ENCODE measurements at regions not wholly inside any gene's neighbourhood (a gene's known extent, or its start where the extent isn't known, plus 50 kb on each side); places are given as distances from the start of the nearest gene placed in this dataset.

DNA sequence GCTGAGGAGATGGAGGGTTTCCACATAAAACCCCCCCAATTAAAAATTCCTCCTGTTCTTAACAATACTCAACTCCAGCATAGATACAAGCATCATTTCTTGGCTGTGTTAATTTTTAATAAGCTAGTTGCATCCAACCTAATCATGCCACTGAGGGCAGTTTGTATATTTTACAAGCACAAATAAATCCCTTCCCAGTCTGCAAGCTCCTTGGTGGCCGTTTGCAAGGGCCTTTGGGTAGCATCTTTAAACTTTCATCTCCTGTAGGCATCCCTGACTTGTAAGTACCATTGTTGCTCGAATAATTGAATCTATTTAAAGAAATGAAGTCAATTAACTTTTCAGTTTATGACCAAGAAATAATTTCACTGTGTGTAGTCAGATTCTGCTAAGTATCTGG, 103.5 kb upstream of the AJAP1 start:
- no peaks in the 10 kb centered on the region for H3K9me3 ChIP-seq
- TF ChIP-seq, protein P1, sequence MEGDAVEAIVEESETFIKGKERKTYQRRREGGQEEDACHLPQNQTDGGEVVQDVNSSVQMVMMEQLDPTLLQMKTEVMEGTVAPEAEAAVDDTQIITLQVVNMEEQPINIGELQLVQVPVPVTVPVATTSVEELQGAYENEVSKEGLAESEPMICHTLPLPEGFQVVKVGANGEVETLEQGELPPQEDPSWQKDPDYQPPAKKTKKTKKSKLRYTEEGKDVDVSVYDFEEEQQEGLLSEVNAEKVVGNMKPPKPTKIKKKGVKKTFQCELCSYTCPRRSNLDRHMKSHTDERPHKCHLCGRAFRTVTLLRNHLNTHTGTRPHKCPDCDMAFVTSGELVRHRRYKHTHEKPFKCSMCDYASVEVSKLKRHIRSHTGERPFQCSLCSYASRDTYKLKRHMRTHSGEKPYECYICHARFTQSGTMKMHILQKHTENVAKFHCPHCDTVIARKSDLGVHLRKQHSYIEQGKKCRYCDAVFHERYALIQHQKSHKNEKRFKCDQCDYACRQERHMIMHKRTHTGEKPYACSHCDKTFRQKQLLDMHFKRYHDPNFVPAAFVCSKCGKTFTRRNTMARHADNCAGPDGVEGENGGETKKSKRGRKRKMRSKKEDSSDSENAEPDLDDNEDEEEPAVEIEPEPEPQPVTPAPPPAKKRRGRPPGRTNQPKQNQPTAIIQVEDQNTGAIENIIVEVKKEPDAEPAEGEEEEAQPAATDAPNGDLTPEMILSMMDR (IDR thresholded peaks at IDR 0.05) = no peak
- TF ChIP-seq POLR2A (IDR thresholded peaks at IDR 0.05) (no peak), POLR2AphosphoS5 (IDR thresholded peaks at IDR 0.05) (no peak), EP300 (IDR thresholded peaks at IDR 0.05) (no peak)
- no peaks in the 10 kb centered on the region for H3K36me3 ChIP-seq
- ATAC-seq = no peak
- H3K4me1 ChIP-seq = no peaks in the 10 kb centered on the region
- WGBS, 2 donors (ENCODE audit: low coverage in 1 of 2) = 21 to 25% methylated on average over 2 of the region's 2 CpGs
- no peak overlapping the region for H3K4me3 ChIP-seq
- no peak overlapping the region for H3K27ac ChIP-seq
- peaks cover 37% of the 10 kb centered on the region for H3K27me3 ChIP-seq

DNA sequence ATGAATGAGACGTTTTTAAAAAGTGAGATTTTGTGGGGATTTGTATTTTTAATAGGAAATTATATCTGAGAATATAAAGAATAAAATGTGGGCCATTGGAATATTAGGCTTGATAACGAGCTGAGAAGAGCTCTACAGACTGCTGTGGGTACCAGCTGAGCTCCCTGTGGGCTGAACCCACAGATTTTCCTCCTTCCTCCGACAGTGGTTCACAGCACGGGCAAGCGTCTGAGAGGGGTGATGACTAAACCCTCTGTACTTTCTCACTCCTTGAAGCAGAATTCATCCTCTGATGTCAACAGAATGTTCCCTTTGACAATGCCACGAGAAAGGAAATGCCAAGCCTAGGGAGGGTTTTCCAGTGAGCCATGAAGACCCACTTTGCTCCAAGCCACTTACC, 102.7 kb upstream of the AJAP1 start:
- H3K27me3 ChIP-seq = peaks cover 32% of the 10 kb centered on the region
- no peaks in the 10 kb centered on the region for H3K9me3 ChIP-seq
- no peak overlapping the region for H3K4me3 ChIP-seq
- TF ChIP-seq POLR2A (IDR thresholded peaks at IDR 0.05) (no peak), POLR2AphosphoS5 (IDR thresholded peaks at IDR 0.05) (no peak), EP300 (IDR thresholded peaks at IDR 0.05) (no peak)
- TF ChIP-seq, protein P1 (IDR thresholded peaks at IDR 0.05) = no peak
- no peaks in the 10 kb centered on the region for H3K36me3 ChIP-seq
- no peak overlapping the region for H3K27ac ChIP-seq
- no peaks in the 10 kb centered on the region for H3K4me1 ChIP-seq
- 54 to 55% methylated on average over 4 to 6 of the region's 6 CpGs for WGBS, 2 donors (ENCODE audit: low coverage in 1 of 2)
- no peak for ATAC-seq

DNA sequence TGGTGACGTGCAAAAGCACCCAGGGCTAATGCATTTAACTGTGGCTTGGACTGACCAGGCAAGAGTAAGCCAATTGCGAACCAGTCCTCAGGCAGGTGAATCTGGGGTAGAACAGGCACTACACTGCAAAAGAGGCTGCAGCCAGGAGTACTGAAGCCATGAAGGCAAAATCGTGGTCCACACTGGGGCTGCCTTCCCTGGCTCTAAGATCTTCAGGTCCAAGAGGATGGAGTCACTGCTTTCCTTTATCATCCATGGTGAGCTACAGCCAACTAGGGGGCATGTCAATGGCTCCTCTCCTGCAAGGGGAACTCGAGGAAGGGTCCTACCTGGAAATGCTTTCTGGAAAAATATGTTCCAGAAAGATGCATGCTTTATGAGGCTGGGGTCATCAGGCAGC, 100.6 kb upstream of the AJAP1 start:
- Histone ChIP-seq H3K9me3 (no peaks in the 10 kb centered on the region), H3K4me1 (no peaks in the 10 kb centered on the region), H3K4me3 (no peak overlapping the region), H3K27me3 (peaks cover 28% of the 10 kb centered on the region), H3K36me3 (no peaks in the 10 kb centered on the region), H3K27ac (no peak overlapping the region)
- no peak for ATAC-seq
- TF ChIP-seq POLR2AphosphoS5 (IDR thresholded peaks at IDR 0.05) (no peak), EP300 (IDR thresholded peaks at IDR 0.05) (no peak), POLR2A (IDR thresholded peaks at IDR 0.05) (no peak)
- TF ChIP-seq, protein P1 (IDR thresholded peaks at IDR 0.05) = no peak
- WGBS, 2 donors (ENCODE audit: low coverage in 1 of 2) = no CpG with 5 or more reads among the region's 4 CpGs

DNA sequence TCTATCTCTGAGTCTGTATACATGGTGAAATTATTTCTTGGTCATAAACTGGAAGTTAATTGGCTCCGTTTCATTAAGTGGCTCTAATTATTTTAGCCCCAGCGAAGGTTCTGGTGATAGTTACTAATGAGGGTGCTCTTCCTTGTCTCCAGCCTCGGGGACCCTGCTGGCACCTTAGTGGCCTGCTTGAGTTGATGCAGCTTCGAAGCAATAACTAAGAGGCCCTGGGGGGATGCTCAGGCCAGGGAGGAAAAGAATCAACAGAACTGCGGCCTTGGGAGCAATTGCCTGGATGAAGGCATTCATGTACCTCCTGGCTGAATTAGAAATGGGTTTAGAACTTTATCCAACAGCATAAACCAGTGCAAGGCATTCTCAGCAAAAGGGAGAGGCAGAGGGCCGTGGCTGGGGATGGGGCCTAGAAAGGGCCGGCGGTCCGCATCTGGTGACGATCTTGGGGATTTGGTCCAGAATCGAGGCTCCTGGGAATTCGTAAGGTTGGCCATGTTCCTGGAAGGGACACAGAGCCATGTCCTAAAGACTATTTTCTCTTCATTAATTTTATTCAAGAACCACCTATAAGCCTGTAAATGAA, 100.0 kb upstream of the AJAP1 start:
- no peak overlapping the region for H3K4me3 ChIP-seq
- no peak for ATAC-seq
- H3K9me3 ChIP-seq = no peaks in the 10 kb centered on the region
- no peak overlapping the region for H3K27ac ChIP-seq
- H3K4me1 ChIP-seq = no peaks in the 10 kb centered on the region
- WGBS, 2 donors (ENCODE audit: low coverage in 1 of 2) = 60 to 67% methylated on average over 1 to 10 of the region's 12 CpGs
- H3K36me3 ChIP-seq = no peaks in the 10 kb centered on the region
- H3K27me3 ChIP-seq = peaks cover 28% of the 10 kb centered on the region
- TF ChIP-seq POLR2AphosphoS5 (IDR thresholded peaks at IDR 0.05) = no peak
- TF ChIP-seq, protein P1 (IDR thresholded peaks at IDR 0.05) = no peak
- no peak for TF ChIP-seq EP300 (IDR thresholded peaks at IDR 0.05)
- TF ChIP-seq POLR2A (IDR thresholded peaks at IDR 0.05) = no peak

DNA sequence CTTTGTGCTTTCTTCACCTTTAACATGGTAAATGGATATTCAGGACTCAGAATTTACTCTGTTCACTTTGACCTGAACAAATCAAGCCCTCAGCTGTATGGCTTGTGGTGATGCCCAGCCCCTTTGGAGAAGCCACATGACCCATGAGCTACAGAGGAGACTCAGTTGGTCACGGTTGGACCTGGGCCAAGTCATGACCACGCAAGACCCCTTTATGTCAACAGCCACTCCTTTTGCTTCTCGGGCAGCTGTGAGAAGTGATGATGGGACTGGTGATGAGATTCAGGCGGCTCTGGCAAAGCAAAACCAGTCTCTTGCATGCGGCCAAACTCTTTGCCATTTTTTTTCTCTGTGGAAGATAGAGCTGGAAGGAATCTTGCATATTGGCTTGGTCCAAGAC, 96.5 kb upstream of the AJAP1 start:
- H3K27me3 ChIP-seq = peaks cover 49% of the 10 kb centered on the region
- no peaks in the 10 kb centered on the region for H3K4me1 ChIP-seq
- no peak overlapping the region for H3K4me3 ChIP-seq
- 69 to 100% methylated on average over 1 to 5 of the region's 5 CpGs for WGBS, 2 donors (ENCODE audit: low coverage in 1 of 2)
- H3K9me3 ChIP-seq = no peaks in the 10 kb centered on the region
- TF ChIP-seq POLR2AphosphoS5 (IDR thresholded peaks at IDR 0.05) = no peak
- no peak for TF ChIP-seq EP300 (IDR thresholded peaks at IDR 0.05)
- TF ChIP-seq, protein P1 (IDR thresholded peaks at IDR 0.05) = no peak
- TF ChIP-seq POLR2A (IDR thresholded peaks at IDR 0.05) = no peak
- ATAC-seq = no peak
- no peak overlapping the region for H3K27ac ChIP-seq
- H3K36me3 ChIP-seq = no peaks in the 10 kb centered on the region
